ENCODE measurements at regions not wholly inside any gene's neighbourhood (a gene's known extent, or its start where the extent isn't known, plus 50 kb on each side); places are given as distances from the start of the nearest gene placed in this dataset.

- H3K4me3 ChIP-seq (ENCODE audit: low read depth, low read length), result no peak overlapping the region
- no peak for TF ChIP-seq CTCF (IDR thresholded peaks at IDR 0.05; ENCODE audit: insufficient read depth, low read length)
- DNase-seq (ENCODE audit: low read depth), result peak; percentile 51
These were observed 410.4 kb downstream of the MEIS1 start for GRCh38 chr2:66845307-66845706.

DNA sequence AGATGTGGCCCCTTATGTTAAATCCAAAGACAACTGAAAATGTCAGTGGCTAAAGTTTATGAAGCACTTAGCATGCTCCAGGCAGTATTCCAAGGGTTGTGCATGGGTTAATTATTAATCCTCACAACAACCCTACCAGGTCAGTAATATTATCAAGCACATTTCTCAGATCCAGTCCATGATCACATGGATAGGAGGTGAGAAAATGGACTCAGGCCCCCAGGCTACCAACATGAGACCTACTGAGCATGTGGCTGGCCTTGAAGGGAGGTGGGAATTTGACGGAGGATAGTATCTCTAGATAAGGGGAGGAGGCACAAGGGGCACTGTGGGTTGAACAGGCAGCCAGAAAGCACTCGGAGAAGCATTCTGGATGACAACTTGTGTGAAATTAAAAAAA, 412.0 kb downstream of the MEIS1 start:
- DNase-seq (ENCODE audit: low read depth), result no peak
- no peak for TF ChIP-seq CTCF (IDR thresholded peaks at IDR 0.05; ENCODE audit: insufficient read depth, low read length)
- H3K4me3 ChIP-seq (ENCODE audit: low read depth, low read length), result no peak overlapping the region

DNA sequence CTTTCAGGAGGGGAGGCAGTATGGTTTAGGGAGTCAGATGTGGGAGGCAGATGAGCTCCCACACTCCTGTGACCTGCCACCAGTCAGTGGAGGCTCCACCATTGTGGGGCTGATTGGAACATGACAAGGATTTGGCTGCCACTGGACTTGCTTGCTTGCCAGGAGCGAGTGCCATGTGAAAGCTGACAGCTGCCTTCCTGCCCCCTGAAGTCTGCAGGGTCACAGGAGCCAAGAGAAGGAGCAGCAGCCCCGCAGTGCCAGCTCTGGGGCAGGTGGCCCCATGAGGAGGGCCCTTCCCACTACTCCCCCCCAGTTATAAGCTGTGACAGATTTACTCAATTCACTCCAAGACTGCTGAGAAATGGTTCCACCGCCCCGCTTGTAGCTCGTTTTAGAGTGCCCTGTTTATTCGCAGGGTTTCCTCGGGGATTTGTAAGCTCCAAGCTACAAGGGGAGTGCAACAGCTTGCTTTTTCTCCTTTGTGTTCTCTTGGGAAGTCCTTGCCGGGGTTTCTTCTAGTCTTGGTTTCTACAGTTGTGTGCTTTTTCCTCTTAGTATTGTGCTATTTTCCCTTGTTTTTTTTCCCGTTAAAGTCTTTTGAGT, 414.3 kb downstream of the MEIS1 start:
- no peak for TF ChIP-seq CTCF (IDR thresholded peaks at IDR 0.05; ENCODE audit: insufficient read depth, low read length)
- H3K4me3 ChIP-seq (ENCODE audit: low read depth, low read length), result no peak overlapping the region
- DNase-seq (ENCODE audit: low read depth), result no peak

DNA sequence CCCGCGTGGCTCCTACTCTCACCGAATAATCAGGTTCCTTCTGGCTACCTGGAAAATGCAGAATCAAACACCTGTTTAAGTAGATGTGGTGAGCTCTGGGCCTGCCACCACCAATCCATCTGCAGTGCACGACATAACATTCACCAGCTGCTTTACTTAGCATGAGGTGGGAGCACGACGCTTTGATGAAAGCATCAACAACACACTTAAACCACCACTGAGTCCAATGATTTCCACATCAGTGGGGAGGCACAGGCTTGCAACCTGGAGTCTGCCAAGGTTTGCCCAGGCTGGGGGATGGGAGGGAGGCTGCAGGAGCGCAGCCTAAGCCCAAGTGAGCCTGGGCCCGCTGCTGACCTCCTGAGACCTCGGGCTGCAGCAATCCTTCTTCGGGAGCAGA, 415.5 kb downstream of the MEIS1 start:
- no peak overlapping the region for H3K4me3 ChIP-seq (ENCODE audit: low read depth, low read length)
- DNase-seq (ENCODE audit: low read depth), result no peak
- TF ChIP-seq CTCF (IDR thresholded peaks at IDR 0.05; ENCODE audit: insufficient read depth, low read length), result no peak

DNA sequence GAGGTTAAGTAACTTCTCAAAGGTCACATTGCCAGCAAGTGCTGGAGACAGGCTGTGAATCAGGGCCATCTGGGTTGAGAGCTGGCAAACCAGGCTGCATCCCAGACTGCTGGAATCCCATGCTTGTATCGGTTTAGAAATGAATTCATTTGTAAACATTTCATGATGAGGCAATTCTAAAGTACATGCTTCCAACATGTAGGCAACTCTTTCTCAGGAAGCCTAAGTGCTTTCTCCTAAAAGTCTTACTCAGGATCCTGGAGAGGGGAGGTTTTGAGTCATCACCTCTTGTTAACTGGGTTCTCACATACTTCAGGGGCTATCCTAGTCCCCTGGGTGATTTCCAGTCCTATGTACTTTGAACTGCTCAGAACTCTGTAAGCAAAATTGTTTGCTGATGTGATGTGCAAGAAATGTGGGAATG, 416.5 kb downstream of the MEIS1 start:
- H3K4me3 ChIP-seq (ENCODE audit: low read depth, low read length), result no peak overlapping the region
- no peak for TF ChIP-seq CTCF (IDR thresholded peaks at IDR 0.05; ENCODE audit: insufficient read depth, low read length)
- DNase-seq (ENCODE audit: low read depth), result peak; percentile 88

DNA sequence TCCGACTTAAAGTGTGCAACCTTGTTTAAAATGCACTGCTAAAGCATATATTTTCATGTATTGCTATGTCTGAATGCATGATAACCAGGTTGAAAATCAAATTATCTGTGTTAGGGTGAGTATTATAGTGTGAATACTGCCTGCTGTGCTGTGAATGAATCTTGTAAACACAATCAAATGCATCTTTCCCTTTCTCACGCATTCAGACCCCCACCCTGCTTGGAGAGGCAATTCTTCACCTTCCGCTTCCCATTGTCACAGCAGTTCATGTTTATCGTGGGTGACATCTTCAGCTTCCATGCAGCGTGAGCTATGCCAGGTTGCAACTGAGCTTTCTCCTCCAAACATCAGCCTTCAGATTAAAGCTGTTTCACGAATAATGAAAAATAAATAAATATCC, 418.0 kb downstream of the MEIS1 start:
- TF ChIP-seq CTCF (IDR thresholded peaks at IDR 0.05; ENCODE audit: insufficient read depth, low read length), result no peak
- no peak overlapping the region for H3K4me3 ChIP-seq (ENCODE audit: low read depth, low read length)
- DNase-seq (ENCODE audit: low read depth), result no peak

DNA sequence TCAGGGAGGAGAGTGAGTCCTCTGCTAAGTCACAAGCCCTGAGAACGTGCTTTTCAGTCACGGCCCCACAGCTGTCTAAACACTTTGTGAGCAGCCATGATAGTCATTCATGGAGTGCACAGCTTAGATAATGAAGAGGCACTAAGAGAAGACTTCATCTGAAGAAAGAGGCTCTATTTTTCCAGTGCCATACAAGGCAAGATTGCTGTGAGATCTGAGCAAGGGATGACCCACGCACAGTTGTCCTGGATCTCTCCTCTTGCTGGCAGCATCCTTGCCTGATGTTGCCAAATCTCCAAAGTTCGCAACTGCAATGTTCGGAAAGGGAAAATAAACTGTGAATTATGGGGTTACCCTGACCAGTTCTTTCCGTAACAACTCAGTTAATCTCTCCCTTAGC, 418.7 kb downstream of the MEIS1 start:
- no peak for DNase-seq (ENCODE audit: low read depth)
- no peak overlapping the region for H3K4me3 ChIP-seq (ENCODE audit: low read depth, low read length)
- no peak for TF ChIP-seq CTCF (IDR thresholded peaks at IDR 0.05; ENCODE audit: insufficient read depth, low read length)
